Memory B cell (primary cell): ENCODE measurements at regions not wholly inside any gene's neighbourhood (a gene's known extent, or its start where the extent isn't known, plus 50 kb on each side); places are given as distances from the start of the nearest gene placed in this dataset.

ENCODE experiments used
- ATAC-seq: fragments of 150-1000 bp; cut with Tn5 transposase; 2 replicates; pipeline ENCODE4 v1.10.0; 2021; ENCODE audit warnings: low read depth, mild to moderate bottlenecking, moderate library complexity
- DNase-seq, 2 donors: peaks; one replicate each; pipeline ENCODE4 v3.0.0; 2022; ENCODE audit warnings: low spot score in 2 of 2
- H3K27ac Mint-ChIP-seq: one replicate; pipeline ENCODE4 v1.8.0; 2022; ENCODE audit warnings: mild to moderate bottlenecking, moderate library complexity, mixed read lengths
- H3K27me3 Mint-ChIP-seq: one replicate; pipeline ENCODE4 v1.8.0; 2022; ENCODE audit warnings: mixed read lengths
- H3K36me3 Mint-ChIP-seq: one replicate; pipeline ENCODE4 v1.8.0; 2022; ENCODE audit warnings: mild to moderate bottlenecking, mixed read lengths
- H3K4me1 Mint-ChIP-seq: one replicate; pipeline ENCODE4 v1.8.0; 2022; ENCODE audit warnings: mixed read lengths
- H3K4me3 Mint-ChIP-seq: one replicate; pipeline ENCODE4 v1.8.0; 2022; ENCODE audit warnings: mild to moderate bottlenecking, moderate library complexity, mixed read lengths
- H3K9me3 Mint-ChIP-seq: one replicate; pipeline ENCODE4 v1.8.0; 2022; ENCODE audit warnings: mixed read lengths

DNA sequence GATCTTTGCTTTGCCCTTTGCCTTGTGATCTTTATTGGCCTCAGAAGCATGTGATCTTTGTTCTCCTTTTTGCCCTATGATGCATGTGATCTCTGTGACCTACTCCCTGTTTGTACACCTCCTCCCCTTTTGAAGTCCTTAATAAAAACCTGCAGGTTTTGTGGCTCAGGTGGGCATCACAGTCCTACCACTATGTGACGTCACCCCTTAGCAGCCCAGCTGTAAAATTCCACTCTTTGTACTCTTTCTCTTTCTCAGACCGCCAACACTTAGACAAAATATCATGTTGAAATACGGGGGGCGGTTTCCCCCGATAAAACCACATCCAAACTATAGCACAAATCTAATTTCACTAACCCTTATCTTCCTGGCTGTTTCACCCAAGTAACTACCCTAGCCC lies 76.7 kb upstream of the RAPGEF4 start:
- Mint-ChIP-seq H3K9me3 (peaks cover 11% of the 10 kb centered on the region), H3K4me3 (no peak overlapping the region), H3K36me3 (no peaks in the 10 kb centered on the region), H3K27ac (no peak overlapping the region), H3K4me1 (no peaks in the 10 kb centered on the region), H3K27me3 (peaks cover 4% of the 10 kb centered on the region)
- no peak for DNase-seq
- ATAC-seq, result no peak

DNA sequence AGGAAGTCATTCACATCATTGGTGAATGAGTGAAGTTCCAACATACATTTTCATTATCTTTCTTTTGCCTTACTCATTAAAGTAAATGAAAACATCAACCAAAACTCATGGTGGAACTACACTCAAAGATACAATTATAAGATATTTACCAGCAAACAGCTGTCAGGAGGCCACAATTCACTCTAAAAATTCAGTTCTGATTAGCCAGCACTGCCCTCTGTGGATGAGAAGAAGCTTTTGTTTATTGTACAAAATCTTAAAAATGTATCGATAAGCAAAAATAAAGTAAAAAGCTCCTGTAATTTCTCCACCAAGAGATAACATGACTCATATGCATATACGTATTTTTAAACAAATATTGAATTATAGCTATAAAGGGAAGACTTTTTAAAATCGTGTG lies 73.5 kb upstream of the RAPGEF4 start:
- H3K27ac Mint-ChIP-seq, result no peak overlapping the region
- no peaks in the 10 kb centered on the region for H3K36me3 Mint-ChIP-seq
- H3K9me3 Mint-ChIP-seq, result peaks cover 17% of the 10 kb centered on the region

DNA sequence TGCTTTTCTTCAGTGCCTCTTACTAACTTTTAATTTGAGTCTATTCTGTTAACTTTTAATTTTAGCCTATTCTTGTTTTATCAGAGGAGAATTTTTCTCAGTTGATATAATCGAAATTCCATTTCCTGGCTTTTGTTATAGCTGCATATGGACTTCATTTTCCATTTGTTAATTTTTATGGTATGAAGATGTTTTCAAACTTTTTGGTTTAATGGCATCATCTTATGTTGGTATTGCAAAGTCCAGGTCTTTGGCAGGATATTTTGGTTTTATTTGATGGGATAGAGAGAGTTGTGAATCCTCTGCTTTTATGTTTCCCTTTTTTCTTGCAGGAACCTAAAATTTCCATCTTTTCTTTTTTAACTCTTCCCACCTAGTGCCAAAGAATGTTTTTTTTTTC lies 70.9 kb upstream of the RAPGEF4 start:
- Mint-ChIP-seq H3K27me3 (peaks cover 4% of the 10 kb centered on the region), H3K36me3 (no peaks in the 10 kb centered on the region), H3K27ac (no peak overlapping the region), H3K4me1 (no peaks in the 10 kb centered on the region), H3K4me3 (no peak overlapping the region), H3K9me3 (peaks cover 9% of the 10 kb centered on the region)
- no peak for ATAC-seq
- DNase-seq, result no peak

More for the DNA sequence above, 73.5 kb upstream of the RAPGEF4 start:
- H3K4me3 Mint-ChIP-seq, result no peak overlapping the region
- no peak for ATAC-seq
- no peak for DNase-seq
- no peaks in the 10 kb centered on the region for H3K4me1 Mint-ChIP-seq
- H3K27me3 Mint-ChIP-seq, result peaks cover 4% of the 10 kb centered on the region

- no peaks in the 10 kb centered on the region for H3K36me3 Mint-ChIP-seq
- no peak for ATAC-seq
- H3K27ac Mint-ChIP-seq, result no peak overlapping the region
- H3K9me3 Mint-ChIP-seq, result peaks cover 6% of the 10 kb centered on the region
- no peak for DNase-seq
- no peak overlapping the region for H3K4me3 Mint-ChIP-seq
- peaks cover 2% of the 10 kb centered on the region for H3K27me3 Mint-ChIP-seq
- H3K4me1 Mint-ChIP-seq, result no peaks in the 10 kb centered on the region
These were observed 67.9 kb upstream of the RAPGEF4 start for GRCh38 chr2:172667581-172668325.

GRCh38 chr2:172671501-172671900 lies 64.1 kb upstream of the RAPGEF4 start:
- Mint-ChIP-seq H3K36me3 (peaks cover 2% of the 10 kb centered on the region), H3K4me1 (no peaks in the 10 kb centered on the region), H3K4me3 (no peak overlapping the region), H3K9me3 (peaks cover 8% of the 10 kb centered on the region), H3K27me3 (peaks cover 4% of the 10 kb centered on the region), H3K27ac (no peak overlapping the region)
- ATAC-seq (no peak), DNase-seq (no peak)

DNA sequence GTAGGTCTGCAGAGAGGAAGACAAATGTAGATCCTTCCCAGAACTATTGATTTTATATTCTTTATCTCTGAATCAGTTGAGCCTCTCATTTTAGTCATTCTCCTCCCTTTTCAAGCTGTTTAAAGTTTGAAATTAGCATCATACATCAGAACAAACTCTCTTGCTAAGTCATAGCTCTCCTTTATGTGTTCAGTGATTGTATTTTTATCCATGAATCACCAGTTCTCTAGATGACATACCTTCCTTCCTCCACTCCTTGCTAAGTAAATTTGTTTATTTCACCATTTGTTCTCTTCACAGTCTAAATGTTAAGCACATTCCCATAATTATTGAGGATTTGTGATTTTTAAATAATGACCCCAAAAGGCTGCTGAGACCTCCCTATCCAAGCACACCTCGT lies 63.5 kb upstream of the RAPGEF4 start:
- H3K36me3 Mint-ChIP-seq, result peaks cover 2% of the 10 kb centered on the region
- H3K4me3 Mint-ChIP-seq, result no peak overlapping the region
- ATAC-seq (no peak), DNase-seq (no peak)
- H3K9me3 Mint-ChIP-seq, result peaks cover 7% of the 10 kb centered on the region
- no peak overlapping the region for H3K27ac Mint-ChIP-seq
- H3K4me1 Mint-ChIP-seq, result no peaks in the 10 kb centered on the region
- peaks cover 4% of the 10 kb centered on the region for H3K27me3 Mint-ChIP-seq

DNA sequence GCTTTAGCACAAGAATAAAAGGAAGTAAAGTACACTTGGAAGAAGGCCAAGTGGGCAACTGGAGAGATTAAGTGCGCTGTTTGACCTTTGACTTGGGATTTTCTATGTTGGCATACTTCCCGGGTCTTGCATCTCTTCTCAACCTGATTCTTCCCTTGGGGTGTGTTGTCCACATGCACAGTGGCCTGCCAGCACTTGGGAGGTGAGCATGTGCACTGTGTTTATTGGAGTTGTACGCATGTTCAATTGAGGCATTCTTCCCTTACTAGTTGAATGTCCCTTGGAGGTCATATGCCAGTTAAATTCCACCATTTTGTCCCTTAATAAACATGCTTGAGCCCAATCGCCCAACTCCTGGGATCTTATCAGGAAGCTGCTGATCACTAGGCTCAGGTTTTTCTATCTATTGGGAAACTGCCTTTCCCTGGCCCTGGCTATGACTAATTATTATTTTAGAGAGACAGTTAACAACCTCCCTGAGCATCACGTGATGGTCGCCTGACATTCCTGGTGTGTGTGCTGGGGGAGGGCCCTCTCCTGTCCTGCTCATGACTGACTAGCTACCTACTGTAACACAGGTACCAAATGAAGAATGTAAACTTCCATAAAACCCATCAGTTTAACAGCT lies 62.5 kb upstream of the RAPGEF4 start:
- Mint-ChIP-seq H3K4me1 (no peaks in the 10 kb centered on the region), H3K27me3 (peaks cover 4% of the 10 kb centered on the region), H3K4me3 (no peak overlapping the region), H3K27ac (no peak overlapping the region), H3K9me3 (peaks cover 7% of the 10 kb centered on the region), H3K36me3 (peaks cover 2% of the 10 kb centered on the region)
- no peak for DNase-seq
- ATAC-seq, result no peak

DNA sequence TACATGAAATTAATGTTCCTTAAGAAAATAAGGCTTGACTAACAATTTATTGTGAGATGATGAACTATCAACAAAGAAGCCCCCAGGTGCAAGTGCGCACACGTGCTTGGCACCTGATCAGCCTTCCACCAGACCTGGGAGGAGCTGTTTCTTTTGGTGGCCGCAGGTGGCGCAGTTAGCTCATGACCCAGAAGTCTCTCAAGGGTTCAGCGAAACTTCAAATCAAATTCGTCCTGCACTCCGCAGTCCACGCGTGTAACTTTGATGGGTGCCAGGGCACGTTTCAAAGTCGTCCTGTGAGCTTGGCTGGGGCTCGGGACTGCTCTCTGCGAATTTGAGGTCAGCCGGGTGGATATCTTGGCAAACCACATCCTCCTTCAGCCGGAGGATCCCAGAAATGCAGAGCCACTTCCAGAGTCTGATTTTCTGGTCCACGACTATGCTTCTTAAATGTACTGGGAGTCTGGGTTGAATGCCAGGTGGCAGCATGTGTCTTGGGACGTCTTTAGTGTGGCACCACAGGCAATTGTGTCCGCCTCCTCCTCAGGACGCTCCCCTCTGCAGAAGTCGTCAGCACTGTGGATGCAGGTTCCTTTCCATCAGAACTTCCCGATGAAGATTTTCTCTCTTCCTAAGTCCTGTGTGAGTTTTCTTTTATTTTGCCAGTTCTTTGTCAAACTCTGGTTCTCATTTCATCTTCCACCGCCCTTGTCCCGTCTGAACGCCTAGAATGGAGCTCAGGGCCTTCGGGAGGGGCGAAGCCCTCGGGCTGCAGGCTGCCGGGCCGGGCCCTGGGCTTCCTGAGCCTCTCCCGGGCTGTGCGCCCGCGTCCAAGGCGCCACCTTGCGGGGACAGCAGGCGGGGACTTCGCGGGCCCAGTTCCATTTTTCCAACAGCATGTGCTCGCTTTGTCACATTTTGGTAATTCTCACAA lies 61.3 kb upstream of the RAPGEF4 start:
- Mint-ChIP-seq H3K27ac (no peak overlapping the region), H3K4me1 (no peaks in the 10 kb centered on the region), H3K9me3 (peaks cover 7% of the 10 kb centered on the region), H3K27me3 (peaks cover 4% of the 10 kb centered on the region), H3K36me3 (peaks cover 2% of the 10 kb centered on the region), H3K4me3 (peak overlapping the region; percentile 63)
- ATAC-seq (peak; percentile 50), DNase-seq (peak in 1 of 2 donors; percentile 3)

DNA sequence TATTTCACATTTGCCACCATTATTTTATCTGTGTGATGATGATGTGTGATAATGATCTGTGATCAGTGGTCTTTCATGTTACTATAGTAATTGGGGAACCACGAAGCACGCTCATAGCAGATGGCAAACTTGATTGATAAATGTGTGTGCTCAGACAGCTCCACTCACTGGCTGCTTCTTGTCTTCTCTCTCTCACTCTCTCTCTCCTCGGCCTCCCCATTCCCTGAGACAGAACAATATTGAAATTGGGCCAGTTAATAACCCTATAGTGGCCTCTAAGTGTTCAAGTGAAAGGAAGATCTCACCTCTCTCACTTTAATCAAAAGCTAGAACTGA lies 60.7 kb upstream of the RAPGEF4 start:
- H3K27me3 Mint-ChIP-seq, result peaks cover 4% of the 10 kb centered on the region
- H3K27ac Mint-ChIP-seq, result no peak overlapping the region
- H3K36me3 Mint-ChIP-seq, result peaks cover 2% of the 10 kb centered on the region
- H3K9me3 Mint-ChIP-seq, result peaks cover 7% of the 10 kb centered on the region
- ATAC-seq, result no peak
- H3K4me3 Mint-ChIP-seq, result peak overlapping the region; percentile 18
- H3K4me1 Mint-ChIP-seq, result no peaks in the 10 kb centered on the region
- no peak for DNase-seq

GRCh38 chr2:172677363-172677762 lies 58.3 kb upstream of the RAPGEF4 start:
- Mint-ChIP-seq H3K27me3 (peaks cover 2% of the 10 kb centered on the region), H3K4me1 (no peaks in the 10 kb centered on the region), H3K27ac (no peak overlapping the region), H3K36me3 (peaks cover 2% of the 10 kb centered on the region), H3K9me3 (peaks cover 7% of the 10 kb centered on the region), H3K4me3 (no peak overlapping the region)
- ATAC-seq (no peak), DNase-seq (no peak)

DNA sequence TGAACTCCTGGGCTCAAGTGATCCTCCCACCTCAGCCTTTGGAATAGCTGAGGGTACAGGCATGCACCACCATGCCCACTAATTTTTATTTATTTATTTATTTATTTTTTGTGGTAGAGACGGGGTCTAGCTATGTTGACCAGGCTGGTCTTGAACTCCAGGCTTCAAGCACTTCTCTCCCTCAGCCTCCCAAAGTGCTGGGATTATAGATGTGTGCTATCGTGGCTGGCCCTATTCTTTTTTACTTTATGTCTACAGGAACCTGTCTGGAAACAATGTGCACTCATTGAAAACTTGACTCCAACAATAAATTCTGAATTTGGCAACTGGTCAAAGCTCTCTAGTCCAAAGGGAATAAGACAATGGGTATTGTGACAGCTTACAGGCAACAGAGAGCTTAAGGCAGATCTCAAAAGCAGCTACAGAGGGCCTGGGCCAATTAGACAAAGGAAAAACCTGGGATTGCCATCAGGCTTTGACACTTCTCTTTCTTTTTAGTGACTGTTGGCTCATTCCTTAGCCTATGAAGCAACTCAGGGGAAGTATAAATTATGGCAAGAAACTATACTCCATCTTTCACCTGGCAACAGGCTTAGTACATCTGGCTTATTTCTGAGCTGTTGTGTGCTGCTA lies 55.1 kb upstream of the RAPGEF4 start:
- Mint-ChIP-seq H3K9me3 (peaks cover 11% of the 10 kb centered on the region), H3K4me3 (no peak overlapping the region), H3K27ac (no peak overlapping the region), H3K27me3 (no peaks in the 10 kb centered on the region), H3K4me1 (no peaks in the 10 kb centered on the region), H3K36me3 (peaks cover 4% of the 10 kb centered on the region)
- DNase-seq, result no peak
- no peak for ATAC-seq

DNA sequence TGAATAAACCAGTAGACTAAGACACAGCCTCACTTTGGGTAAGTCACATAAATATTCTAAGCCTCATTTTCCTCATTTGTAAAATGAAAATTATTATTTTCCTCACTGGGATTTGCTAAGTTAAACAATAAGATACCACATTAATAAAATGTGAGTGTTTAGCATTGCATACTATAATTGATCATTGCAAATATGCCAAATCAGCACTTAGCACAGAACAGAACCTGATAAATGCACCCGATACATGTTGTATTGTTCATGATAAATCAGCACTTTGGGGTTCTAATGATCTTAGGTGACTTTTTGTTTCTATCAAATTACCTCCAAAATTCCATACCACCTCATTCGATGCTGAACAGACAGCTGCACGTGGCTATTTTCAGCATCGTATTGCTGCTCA lies 50.2 kb upstream of the RAPGEF4 start:
- H3K4me1 Mint-ChIP-seq, result no peaks in the 10 kb centered on the region
- ATAC-seq (no peak), DNase-seq (no peak)
- no peak overlapping the region for H3K27ac Mint-ChIP-seq
- H3K27me3 Mint-ChIP-seq, result no peaks in the 10 kb centered on the region
- H3K36me3 Mint-ChIP-seq, result peaks cover 6% of the 10 kb centered on the region
- no peak overlapping the region for H3K4me3 Mint-ChIP-seq
- H3K9me3 Mint-ChIP-seq, result peaks cover 9% of the 10 kb centered on the region
